ENCODE measurements at regions not wholly inside any gene's neighbourhood (a gene's known extent, or its start where the extent isn't known, plus 50 kb on each side); places are given as distances from the start of the nearest gene placed in this dataset.

DNA sequence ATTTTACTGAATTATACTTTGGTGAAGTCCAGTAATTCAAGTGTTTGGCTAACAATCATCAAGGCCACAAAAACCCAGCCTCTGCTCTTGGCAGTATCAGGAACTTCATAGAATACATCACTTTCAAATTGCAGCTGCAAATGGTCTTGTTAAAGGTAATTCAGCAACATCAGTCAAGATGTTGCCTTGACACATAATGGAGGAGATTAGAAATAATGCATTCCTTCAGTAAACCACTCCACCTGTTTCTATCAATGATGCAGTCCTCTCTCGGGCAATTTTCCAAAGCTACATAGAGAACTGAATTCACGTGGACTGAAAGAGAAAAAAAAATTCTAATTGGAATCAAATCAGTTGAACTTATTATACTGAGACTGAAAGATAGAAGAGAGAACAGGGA is 279.3 kb downstream of the VGLL3 start:
- no peaks in the 10 kb centered on the region for H4K20me1 ChIP-seq (ENCODE audit: insufficient read depth, low read length)
- H2BK20ac ChIP-seq (ENCODE audit: low read depth, low read length): no peak overlapping the region
- H2BK5ac ChIP-seq (ENCODE audit: low read depth, low read length, poor library complexity, severe bottlenecking): no peak overlapping the region
- no peaks in the 10 kb centered on the region for H3K79me1 ChIP-seq (ENCODE audit: low read depth in 1 of 2, low read length in 2 of 2)
- dilution Hi-C loops (cut with HindIII; ENCODE audit: low sequenced_read_pairs, unreplicated experiment): no loop called here
- DNase-seq (no peak), ATAC-seq (ENCODE audit: low read depth) (no peak)
- no peaks in the 10 kb centered on the region for H3K9me3 ChIP-seq (ENCODE audit: control insufficient read depth, insufficient read depth, low read length)
- BruUV-seq (replicated peaks): no TSS peak
- no peaks in the 10 kb centered on the region for H3K36me3 ChIP-seq (ENCODE audit: control insufficient read depth, insufficient read depth, low read length)
- no peak overlapping the region for H3K9ac ChIP-seq (ENCODE audit: low read depth, low read length)
- H3K27ac ChIP-seq (ENCODE audit: insufficient read depth, low read length): no peak overlapping the region
- intact Hi-C loops (cut with micrococcal nuclease): no loop called here
- H4K5ac ChIP-seq (ENCODE audit: low read depth, low read length): no peak overlapping the region
- H3K4me1 ChIP-seq (ENCODE audit: control insufficient read depth, insufficient read depth, low read length): no peaks in the 10 kb centered on the region
- H2AK5ac ChIP-seq (ENCODE audit: low read depth, low read length): no peak overlapping the region
- H4K8ac ChIP-seq (ENCODE audit: low read depth in 2 of 2, low read length in 2 of 2): no peak overlapping the region
- no peak overlapping the region for H3K14ac ChIP-seq (replicated peaks; ENCODE audit: low read depth, low read length)
- in situ Hi-C loops (cut with MboI; ENCODE audit: low sequenced_read_pairs): no loop called here
- H3K23ac ChIP-seq (ENCODE audit: low read depth, low read length): no peak overlapping the region
- H3K56ac ChIP-seq (ENCODE audit: extremely low read depth, insufficient read depth, low read length): no peak overlapping the region
- TF ChIP-seq CHD1 (IDR thresholded peaks at IDR 0.05; ENCODE audit: low read depth, low read length) (no peak), RAD21 (IDR thresholded peaks at IDR 0.05; ENCODE audit: low read length) (no peak), POLR2A (IDR thresholded peaks at IDR 0.05; ENCODE audit: low read depth, low read length) (no peak)
- TF ChIP-seq, protein P1, sequence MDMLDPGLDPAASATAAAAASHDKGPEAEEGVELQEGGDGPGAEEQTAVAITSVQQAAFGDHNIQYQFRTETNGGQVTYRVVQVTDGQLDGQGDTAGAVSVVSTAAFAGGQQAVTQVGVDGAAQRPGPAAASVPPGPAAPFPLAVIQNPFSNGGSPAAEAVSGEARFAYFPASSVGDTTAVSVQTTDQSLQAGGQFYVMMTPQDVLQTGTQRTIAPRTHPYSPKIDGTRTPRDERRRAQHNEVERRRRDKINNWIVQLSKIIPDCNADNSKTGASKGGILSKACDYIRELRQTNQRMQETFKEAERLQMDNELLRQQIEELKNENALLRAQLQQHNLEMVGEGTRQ (IDR thresholded peaks at IDR 0.05; ENCODE audit: low read depth, low read length): no peak
- no peak overlapping the region for H3K18ac ChIP-seq (ENCODE audit: low read depth, low read length)
- H2BK15ac ChIP-seq (ENCODE audit: low read depth, low read length): no peak overlapping the region
- ChIA-PET POLR2A (ENCODE audit: unreplicated experiment) (no interaction called here), CTCF (no interaction called here)
- no peak overlapping the region for H2AFZ ChIP-seq (replicated peaks; ENCODE audit: low read length, poor library complexity)
- H3K27me3 ChIP-seq (ENCODE audit: control insufficient read depth, insufficient read depth, low read length): no peaks in the 10 kb centered on the region
- no peak overlapping the region for H3K4me3 ChIP-seq (ENCODE audit: insufficient read depth, low read depth, low read length)
- H3K4ac ChIP-seq (ENCODE audit: low read depth, low read length): no peak overlapping the region
- no peak overlapping the region for H2AK9ac ChIP-seq (replicated peaks; ENCODE audit: low read depth, low read length, poor library complexity)
- no peak overlapping the region for H4K91ac ChIP-seq (ENCODE audit: insufficient read depth, low read depth, low read length)
- no peak overlapping the region for H3K4me2 ChIP-seq (ENCODE audit: low read depth, low read length)
- no peak overlapping the region for H2BK120ac ChIP-seq (ENCODE audit: low read depth, low read length)
- H3K9me1 ChIP-seq (ENCODE audit: insufficient read depth, low read length): no peaks in the 10 kb centered on the region
- WGBS, 2 experiments (ENCODE audit: extremely low coverage in 2 of 2, insufficient read length in 1 of 2): no CpG with 5 or more reads among the region's 2 CpGs
